ENCODE measurements at regions not wholly inside any gene's neighbourhood (a gene's known extent, or its start where the extent isn't known, plus 50 kb on each side); places are given as distances from the start of the nearest gene placed in this dataset.

GRCh38 chr18:51912381-51912780, 427.6 kb upstream of the DCC start:
- no peak overlapping the region for H3K4me3 ChIP-seq (ENCODE audit: insufficient read depth, low read depth, low read length)
- H3K27ac ChIP-seq (ENCODE audit: insufficient read depth, low read depth, low read length, poor library complexity, severe bottlenecking) = no peak overlapping the region
- no peaks in the 10 kb centered on the region for H3K36me3 ChIP-seq (ENCODE audit: control insufficient read depth, insufficient read depth, low read length)
- H3K4me1 ChIP-seq (ENCODE audit: control insufficient read depth, insufficient read depth, low read length) = no peaks in the 10 kb centered on the region
- H3K27me3 ChIP-seq (ENCODE audit: control insufficient read depth, insufficient read depth, low read length, poor library complexity, severe bottlenecking) = no peaks in the 10 kb centered on the region
- no peaks in the 10 kb centered on the region for H3K9me3 ChIP-seq (ENCODE audit: control insufficient read depth, low read length)

- no peak overlapping the region for H3K4me3 ChIP-seq (ENCODE audit: insufficient read depth, low read depth, low read length)
- no peaks in the 10 kb centered on the region for H3K27me3 ChIP-seq (ENCODE audit: control insufficient read depth, insufficient read depth, low read length, poor library complexity, severe bottlenecking)
- H3K36me3 ChIP-seq (ENCODE audit: control insufficient read depth, insufficient read depth, low read length) = no peaks in the 10 kb centered on the region
- no peaks in the 10 kb centered on the region for H3K9me3 ChIP-seq (ENCODE audit: control insufficient read depth, low read length)
- H3K27ac ChIP-seq (ENCODE audit: insufficient read depth, low read depth, low read length, poor library complexity, severe bottlenecking) = no peak overlapping the region
- no peaks in the 10 kb centered on the region for H3K4me1 ChIP-seq (ENCODE audit: control insufficient read depth, insufficient read depth, low read length)
- 78 to 86% methylated on average over 5 to 7 of the region's 7 CpGs for WGBS, 2 experiments
These were observed 424.8 kb upstream of the DCC start for GRCh38 chr18:51915176-51915575.

DNA sequence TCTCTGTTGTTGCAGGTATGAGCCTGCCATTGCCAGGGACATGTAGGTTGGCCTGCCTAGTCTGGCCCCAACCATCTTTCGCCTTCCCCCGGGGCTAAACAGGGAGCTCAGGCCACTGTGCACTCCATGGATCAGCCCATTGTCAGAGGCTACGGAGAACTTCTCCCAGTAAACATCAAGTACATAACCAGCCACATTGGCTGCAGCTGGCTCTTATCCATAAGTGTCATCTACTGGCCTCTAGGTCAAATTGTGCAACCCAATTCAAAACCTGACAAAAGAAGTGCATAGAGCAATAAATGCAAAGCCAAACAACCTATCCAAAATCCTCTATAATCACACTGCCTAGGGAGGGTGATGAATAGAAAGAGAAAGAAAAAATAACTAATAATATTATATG, 418.1 kb upstream of the DCC start:
- Histone ChIP-seq H3K4me3 (ENCODE audit: insufficient read depth, low read depth, low read length) (no peak overlapping the region), H3K4me1 (ENCODE audit: control insufficient read depth, insufficient read depth, low read length) (no peaks in the 10 kb centered on the region), H3K27ac (ENCODE audit: insufficient read depth, low read depth, low read length, poor library complexity, severe bottlenecking) (no peak overlapping the region), H3K27me3 (ENCODE audit: control insufficient read depth, insufficient read depth, low read length, poor library complexity, severe bottlenecking) (no peaks in the 10 kb centered on the region), H3K36me3 (ENCODE audit: control insufficient read depth, insufficient read depth, low read length) (no peaks in the 10 kb centered on the region), H3K9me3 (ENCODE audit: control insufficient read depth, low read length) (no peaks in the 10 kb centered on the region)
- WGBS, 2 experiments = 62 to 64% methylated on average over 3 of the region's 3 CpGs

- no peaks in the 10 kb centered on the region for H3K4me1 ChIP-seq (ENCODE audit: control insufficient read depth, insufficient read depth, low read length)
- no peaks in the 10 kb centered on the region for H3K9me3 ChIP-seq (ENCODE audit: control insufficient read depth, low read length)
- H3K4me3 ChIP-seq (ENCODE audit: insufficient read depth, low read depth, low read length) = no peak overlapping the region
- H3K27ac ChIP-seq (ENCODE audit: insufficient read depth, low read depth, low read length, poor library complexity, severe bottlenecking) = no peak overlapping the region
- no peaks in the 10 kb centered on the region for H3K36me3 ChIP-seq (ENCODE audit: control insufficient read depth, insufficient read depth, low read length)
- 100% methylated on average over 1 of the region's 1 CpG; no CpG with 5 or more reads in 1 of the 2 experiments for WGBS, 2 experiments
- no peaks in the 10 kb centered on the region for H3K27me3 ChIP-seq (ENCODE audit: control insufficient read depth, insufficient read depth, low read length, poor library complexity, severe bottlenecking)
These were observed 406.1 kb upstream of the DCC start for GRCh38 chr18:51933903-51934302.

DNA sequence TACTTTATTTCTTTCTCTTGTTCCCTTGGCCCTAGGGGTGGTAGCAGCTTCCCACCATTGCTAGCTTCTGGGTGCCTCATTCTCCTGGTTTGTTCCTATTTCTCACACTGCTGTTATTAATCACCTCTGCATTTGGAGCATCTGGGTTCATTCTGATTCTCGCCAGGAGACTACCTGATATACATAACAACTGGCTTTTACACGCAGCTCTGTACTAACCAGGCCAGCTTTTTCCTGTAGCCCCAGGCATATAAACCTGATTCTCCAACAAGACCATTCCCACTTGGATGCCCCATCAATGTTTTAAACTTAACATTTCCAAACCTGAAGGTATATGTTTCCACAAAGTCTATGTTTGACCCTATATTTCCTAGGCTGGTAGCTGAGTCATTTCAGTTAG, 403.9 kb upstream of the DCC start:
- Histone ChIP-seq H3K9me3 (ENCODE audit: control insufficient read depth, low read length) (no peaks in the 10 kb centered on the region), H3K27me3 (ENCODE audit: control insufficient read depth, insufficient read depth, low read length, poor library complexity, severe bottlenecking) (no peaks in the 10 kb centered on the region), H3K36me3 (ENCODE audit: control insufficient read depth, insufficient read depth, low read length) (no peaks in the 10 kb centered on the region), H3K27ac (ENCODE audit: insufficient read depth, low read depth, low read length, poor library complexity, severe bottlenecking) (no peak overlapping the region), H3K4me1 (ENCODE audit: control insufficient read depth, insufficient read depth, low read length) (no peaks in the 10 kb centered on the region), H3K4me3 (ENCODE audit: insufficient read depth, low read depth, low read length) (no peak overlapping the region)
- WGBS, 2 experiments = 69 to 77% methylated on average over 2 of the region's 2 CpGs

DNA sequence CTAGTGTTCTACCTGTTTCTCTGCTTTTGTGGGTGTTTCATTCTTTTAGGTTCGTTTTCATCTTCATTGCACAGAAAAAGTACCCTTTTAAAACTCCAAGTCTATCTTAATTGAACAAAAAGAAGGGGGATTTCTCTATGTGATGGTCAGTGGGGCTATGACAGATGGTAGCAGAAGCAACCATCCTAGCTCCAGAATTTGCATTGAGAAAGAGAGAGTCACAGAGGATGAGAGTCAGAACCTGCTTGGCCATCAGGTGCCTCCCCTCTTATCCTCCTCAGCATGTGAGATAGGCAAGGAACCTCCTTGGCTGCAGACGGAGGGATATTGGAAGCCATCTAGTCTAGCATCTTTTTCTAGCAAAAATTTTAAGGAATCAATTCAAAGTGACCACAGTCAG, 398.0 kb upstream of the DCC start:
- H3K4me1 ChIP-seq (ENCODE audit: control insufficient read depth, insufficient read depth, low read length) = no peaks in the 10 kb centered on the region
- WGBS, 2 experiments = 82 to 94% methylated on average over 1 to 2 of the region's 2 CpGs
- no peaks in the 10 kb centered on the region for H3K27me3 ChIP-seq (ENCODE audit: control insufficient read depth, insufficient read depth, low read length, poor library complexity, severe bottlenecking)
- no peaks in the 10 kb centered on the region for H3K9me3 ChIP-seq (ENCODE audit: control insufficient read depth, low read length)
- H3K36me3 ChIP-seq (ENCODE audit: control insufficient read depth, insufficient read depth, low read length) = no peaks in the 10 kb centered on the region
- no peak overlapping the region for H3K27ac ChIP-seq (ENCODE audit: insufficient read depth, low read depth, low read length, poor library complexity, severe bottlenecking)
- H3K4me3 ChIP-seq (ENCODE audit: insufficient read depth, low read depth, low read length) = no peak overlapping the region

DNA sequence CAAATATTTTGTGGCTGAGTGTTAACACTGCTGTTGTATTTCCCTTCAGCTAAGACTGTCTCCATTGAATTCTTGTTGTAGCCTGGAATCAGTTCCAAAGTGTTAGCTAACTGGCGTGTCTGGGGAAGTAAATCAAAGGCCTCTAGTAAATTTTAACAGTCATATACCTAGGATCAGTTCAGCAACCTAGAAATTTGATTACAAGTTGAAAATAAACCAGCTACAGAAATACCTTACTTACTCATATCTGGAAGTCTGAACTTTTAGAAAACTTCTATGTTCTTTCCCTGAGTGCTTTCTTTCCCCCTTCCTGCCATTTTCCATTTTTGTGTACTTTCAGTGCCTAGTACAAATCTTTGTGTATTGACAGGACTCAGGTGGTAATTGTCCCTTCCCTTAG, 396.7 kb upstream of the DCC start:
- Histone ChIP-seq H3K27ac (ENCODE audit: insufficient read depth, low read depth, low read length, poor library complexity, severe bottlenecking) (no peak overlapping the region), H3K36me3 (ENCODE audit: control insufficient read depth, insufficient read depth, low read length) (no peaks in the 10 kb centered on the region), H3K4me3 (ENCODE audit: insufficient read depth, low read depth, low read length) (no peak overlapping the region), H3K27me3 (ENCODE audit: control insufficient read depth, insufficient read depth, low read length, poor library complexity, severe bottlenecking) (no peaks in the 10 kb centered on the region), H3K4me1 (ENCODE audit: control insufficient read depth, insufficient read depth, low read length) (no peaks in the 10 kb centered on the region), H3K9me3 (ENCODE audit: control insufficient read depth, low read length) (no peaks in the 10 kb centered on the region)
- WGBS, 2 experiments = 100% methylated on average over 1 of the region's 1 CpG

- Histone ChIP-seq H3K36me3 (ENCODE audit: control insufficient read depth, insufficient read depth, low read length) (no peaks in the 10 kb centered on the region), H3K27ac (ENCODE audit: insufficient read depth, low read depth, low read length, poor library complexity, severe bottlenecking) (no peak overlapping the region), H3K4me3 (ENCODE audit: insufficient read depth, low read depth, low read length) (no peak overlapping the region), H3K27me3 (ENCODE audit: control insufficient read depth, insufficient read depth, low read length, poor library complexity, severe bottlenecking) (no peaks in the 10 kb centered on the region), H3K9me3 (ENCODE audit: control insufficient read depth, low read length) (no peaks in the 10 kb centered on the region), H3K4me1 (ENCODE audit: control insufficient read depth, insufficient read depth, low read length) (no peaks in the 10 kb centered on the region)
- WGBS, 2 experiments = 85 to 99% methylated on average over 3 to 4 of the region's 4 CpGs
These were observed 393.1 kb upstream of the DCC start for GRCh38 chr18:51946946-51947345.

DNA sequence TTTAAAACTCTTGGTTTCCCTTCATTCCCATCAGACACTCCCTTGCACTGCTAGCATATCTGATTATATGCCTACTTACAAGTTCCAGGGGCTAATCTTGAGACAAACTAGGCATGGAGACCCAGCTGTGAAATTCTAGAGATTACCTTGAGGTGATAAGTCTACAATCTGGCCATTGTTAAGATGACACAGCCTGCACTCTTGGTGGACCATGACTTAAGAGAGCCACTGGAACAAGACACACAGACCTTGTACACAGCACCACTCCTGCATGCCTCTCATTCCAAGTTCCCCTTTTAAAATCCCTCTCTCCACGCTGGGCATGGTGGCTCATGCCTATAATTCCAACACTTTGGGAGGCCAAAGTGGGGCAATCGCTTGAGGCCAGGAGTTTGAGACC, 387.2 kb upstream of the DCC start:
- H3K9me3 ChIP-seq (ENCODE audit: control insufficient read depth, low read length) = no peaks in the 10 kb centered on the region
- 92% methylated on average over 2 of the region's 2 CpGs for WGBS, 2 experiments
- no peak overlapping the region for H3K4me3 ChIP-seq (ENCODE audit: insufficient read depth, low read depth, low read length)

DNA sequence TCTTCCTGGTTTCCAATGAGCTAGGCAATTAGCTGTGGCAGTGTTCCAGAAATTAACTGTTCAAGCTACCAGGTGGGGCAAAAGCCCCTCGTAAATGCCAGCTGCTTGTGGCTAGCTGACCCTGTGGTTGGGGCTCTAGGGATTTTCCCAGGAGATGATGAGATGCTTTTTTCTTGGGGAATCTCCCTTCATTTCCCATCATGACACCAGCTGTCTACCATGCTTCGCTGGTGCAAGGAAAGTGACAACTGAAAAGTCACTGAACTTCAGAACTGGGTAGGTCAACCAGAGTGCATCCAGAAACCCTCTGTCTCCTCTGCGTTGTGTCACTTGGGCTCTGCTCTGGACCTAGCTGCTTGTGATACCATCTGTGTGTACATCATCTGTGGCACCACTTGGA, 386.5 kb upstream of the DCC start:
- Histone ChIP-seq H3K4me3 (ENCODE audit: insufficient read depth, low read depth, low read length) (no peak overlapping the region), H3K27ac (ENCODE audit: insufficient read depth, low read depth, low read length, poor library complexity, severe bottlenecking) (no peak overlapping the region), H3K4me1 (ENCODE audit: control insufficient read depth, insufficient read depth, low read length) (no peaks in the 10 kb centered on the region), H3K27me3 (ENCODE audit: control insufficient read depth, insufficient read depth, low read length, poor library complexity, severe bottlenecking) (no peaks in the 10 kb centered on the region), H3K9me3 (ENCODE audit: control insufficient read depth, low read length) (no peaks in the 10 kb centered on the region), H3K36me3 (ENCODE audit: control insufficient read depth, insufficient read depth, low read length) (no peaks in the 10 kb centered on the region)
- 95 to 98% methylated on average over 3 of the region's 3 CpGs for WGBS, 2 experiments

More for the DNA sequence above, 387.2 kb upstream of the DCC start:
- Histone ChIP-seq H3K27ac (ENCODE audit: insufficient read depth, low read depth, low read length, poor library complexity, severe bottlenecking) (no peak overlapping the region), H3K36me3 (ENCODE audit: control insufficient read depth, insufficient read depth, low read length) (no peaks in the 10 kb centered on the region), H3K4me1 (ENCODE audit: control insufficient read depth, insufficient read depth, low read length) (no peaks in the 10 kb centered on the region), H3K27me3 (ENCODE audit: control insufficient read depth, insufficient read depth, low read length, poor library complexity, severe bottlenecking) (no peaks in the 10 kb centered on the region)

DNA sequence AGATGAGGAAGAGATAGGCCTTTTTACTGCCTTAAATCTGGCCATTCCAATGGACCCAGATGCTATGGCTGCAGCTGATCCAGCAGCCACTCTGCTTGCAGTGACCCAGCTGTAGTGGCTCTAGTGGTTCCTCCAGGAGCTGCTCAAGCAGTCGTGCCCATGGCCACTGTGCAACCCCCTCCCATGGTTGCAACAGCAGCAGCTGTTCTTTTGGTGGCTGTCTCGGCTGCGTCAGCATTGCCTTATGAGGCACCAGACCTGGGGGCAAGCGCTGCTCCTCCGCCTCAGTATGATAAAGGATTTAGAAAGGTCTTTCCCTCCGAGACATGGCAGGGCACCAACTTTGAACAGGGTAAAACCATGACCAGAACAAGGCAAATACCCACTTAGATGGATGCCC, 384.9 kb upstream of the DCC start:
- no peak overlapping the region for H3K27ac ChIP-seq (ENCODE audit: insufficient read depth, low read depth, low read length, poor library complexity, severe bottlenecking)
- no peaks in the 10 kb centered on the region for H3K27me3 ChIP-seq (ENCODE audit: control insufficient read depth, insufficient read depth, low read length, poor library complexity, severe bottlenecking)
- no peaks in the 10 kb centered on the region for H3K9me3 ChIP-seq (ENCODE audit: control insufficient read depth, low read length)
- 91 to 94% methylated on average over 6 of the region's 6 CpGs for WGBS, 2 experiments
- H3K4me3 ChIP-seq (ENCODE audit: insufficient read depth, low read depth, low read length) = no peak overlapping the region
- no peaks in the 10 kb centered on the region for H3K36me3 ChIP-seq (ENCODE audit: control insufficient read depth, insufficient read depth, low read length)
- no peaks in the 10 kb centered on the region for H3K4me1 ChIP-seq (ENCODE audit: control insufficient read depth, insufficient read depth, low read length)

Data from ectodermal cell (in vitro differentiated cells).